ENCODE measurements at regions not wholly inside any gene's neighbourhood (a gene's known extent, or its start where the extent isn't known, plus 50 kb on each side); places are given as distances from the start of the nearest gene placed in this dataset.

DNA sequence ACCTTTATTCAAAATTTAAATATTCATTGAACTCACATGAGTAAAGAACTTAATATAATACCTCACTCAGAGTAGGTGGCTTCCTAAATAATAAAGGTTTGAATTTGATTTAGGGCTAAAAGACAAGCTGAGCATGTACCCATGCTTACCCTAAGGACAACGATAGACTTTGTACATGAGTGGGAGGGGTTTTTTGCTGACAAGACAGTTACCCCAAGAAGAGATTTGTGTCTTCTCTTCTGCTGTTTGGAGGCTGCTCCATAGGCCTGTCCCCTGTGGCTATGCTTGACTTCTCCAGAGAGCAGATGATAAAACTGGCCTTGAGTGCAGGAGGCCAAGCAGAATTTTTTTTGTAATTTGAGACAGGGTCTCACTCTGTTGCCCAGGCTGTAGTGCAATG lies 383.9 kb downstream of the TMEM182 start:
- TF ChIP-seq POLR2A (IDR thresholded peaks at IDR 0.05; ENCODE audit: low read depth) (no peak), EP300 (IDR thresholded peaks at IDR 0.05) (no peak)
